ENCODE measurements at regions not wholly inside any gene's neighbourhood (a gene's known extent, or its start where the extent isn't known, plus 50 kb on each side); places are given as distances from the start of the nearest gene placed in this dataset.
A peak's percentile ranks its signal among the peaks of the same experiment; 100 is the strongest.

DNA sequence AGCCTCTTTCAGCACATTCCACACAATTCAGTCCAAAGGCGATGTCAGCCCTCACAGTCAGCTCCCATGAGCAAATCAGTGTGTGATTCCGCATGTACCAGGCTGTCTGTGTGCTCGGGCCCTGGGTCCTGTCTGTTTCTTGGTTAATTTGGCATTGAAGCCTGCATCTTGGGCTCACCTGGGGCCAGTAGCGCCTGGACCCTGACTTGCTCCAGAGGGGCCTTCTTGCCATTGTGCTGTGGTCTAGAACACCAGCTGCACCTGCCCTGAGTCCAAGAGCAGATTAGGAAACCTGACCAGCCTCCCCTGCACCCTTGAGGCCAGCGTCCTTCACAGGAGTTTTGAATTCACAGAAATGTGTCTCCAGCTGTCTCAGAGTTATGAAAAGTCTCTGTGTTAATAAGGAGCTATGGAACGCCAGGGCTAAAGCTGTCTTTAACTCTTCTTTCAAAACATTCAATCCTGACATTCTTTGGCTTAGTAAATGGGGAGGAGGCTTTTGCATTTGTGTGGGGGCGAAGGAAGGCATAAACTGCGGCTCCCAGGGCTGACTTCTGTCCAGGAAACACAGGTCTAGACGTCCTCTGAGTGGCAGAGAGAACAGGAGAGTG, 102.2 kb downstream of the ARF6 start:
- Histone ChIP-seq H2AFZ (ENCODE audit: low read length) (no peak overlapping the region), H3K4me2 (ENCODE audit: low read length) (no peak overlapping the region), H3K36me3 (ENCODE audit: insufficient read depth, low read length) (peaks cover 6% of the 10 kb centered on the region; the same call in 1 of the 2 replicates), H3F3A (ENCODE audit: insufficient read depth, low read length) (peaks cover 5% of the 10 kb centered on the region; the same call in 1 of the 2 replicates), H3K9me2 (ENCODE audit: low read depth, low read length) (no peaks in the 10 kb centered on the region), H3K4me1 (ENCODE audit: insufficient read depth, low read length, severe bottlenecking) (peaks cover 26% of the 10 kb centered on the region), H3K9me3 (ENCODE audit: low read length) (no peaks in the 10 kb centered on the region), H3K79me2 (ENCODE audit: insufficient read depth, low read length) (no peaks in the 10 kb centered on the region), H3K27ac (ENCODE audit: low read depth, low read length, poor library complexity, severe bottlenecking) (no peak overlapping the region), H3K9ac (ENCODE audit: low read length) (no peak overlapping the region), H3K4me3 (ENCODE audit: low read depth, low read length, poor library complexity, severe bottlenecking) (no peak overlapping the region), H3K27me3 (ENCODE audit: insufficient read depth, low read length) (no peaks in the 10 kb centered on the region), H4K20me1 (ENCODE audit: insufficient read depth, low read length) (no peaks in the 10 kb centered on the region)
- TF ChIP-seq, protein P1, sequence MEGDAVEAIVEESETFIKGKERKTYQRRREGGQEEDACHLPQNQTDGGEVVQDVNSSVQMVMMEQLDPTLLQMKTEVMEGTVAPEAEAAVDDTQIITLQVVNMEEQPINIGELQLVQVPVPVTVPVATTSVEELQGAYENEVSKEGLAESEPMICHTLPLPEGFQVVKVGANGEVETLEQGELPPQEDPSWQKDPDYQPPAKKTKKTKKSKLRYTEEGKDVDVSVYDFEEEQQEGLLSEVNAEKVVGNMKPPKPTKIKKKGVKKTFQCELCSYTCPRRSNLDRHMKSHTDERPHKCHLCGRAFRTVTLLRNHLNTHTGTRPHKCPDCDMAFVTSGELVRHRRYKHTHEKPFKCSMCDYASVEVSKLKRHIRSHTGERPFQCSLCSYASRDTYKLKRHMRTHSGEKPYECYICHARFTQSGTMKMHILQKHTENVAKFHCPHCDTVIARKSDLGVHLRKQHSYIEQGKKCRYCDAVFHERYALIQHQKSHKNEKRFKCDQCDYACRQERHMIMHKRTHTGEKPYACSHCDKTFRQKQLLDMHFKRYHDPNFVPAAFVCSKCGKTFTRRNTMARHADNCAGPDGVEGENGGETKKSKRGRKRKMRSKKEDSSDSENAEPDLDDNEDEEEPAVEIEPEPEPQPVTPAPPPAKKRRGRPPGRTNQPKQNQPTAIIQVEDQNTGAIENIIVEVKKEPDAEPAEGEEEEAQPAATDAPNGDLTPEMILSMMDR (IDR thresholded peaks at IDR 0.05; ENCODE audit: low read length), result no peak
- TF ChIP-seq EZH2 (IDR thresholded peaks at IDR 0.05; ENCODE audit: borderline replicate concordance, low read length), result no peak

DNA sequence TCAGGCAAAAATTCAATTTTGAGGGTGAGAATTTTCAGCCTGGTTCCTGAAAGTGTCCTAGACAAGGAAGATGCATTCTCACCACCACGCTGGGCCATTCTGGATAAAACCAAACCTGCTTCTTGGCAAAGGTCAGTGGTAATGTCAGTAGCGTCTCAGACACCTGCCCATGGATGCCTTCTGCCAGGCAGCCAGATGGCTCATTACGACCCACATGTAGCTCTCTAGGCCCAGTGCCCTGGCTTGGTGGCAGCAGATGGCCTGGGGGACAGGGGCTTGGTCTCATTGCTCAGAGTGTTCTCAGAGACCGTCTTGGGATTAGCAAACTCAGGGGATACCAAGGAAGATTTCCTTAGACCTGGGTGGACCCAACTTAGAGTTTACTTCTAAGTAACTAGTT, 105.1 kb downstream of the ARF6 start:
- no peaks in the 10 kb centered on the region for H3K9me3 ChIP-seq (ENCODE audit: low read length)
- H3K4me1 ChIP-seq (ENCODE audit: insufficient read depth, low read length, severe bottlenecking), result peaks cover 47% of the 10 kb centered on the region
- no peaks in the 10 kb centered on the region for H3K36me3 ChIP-seq (ENCODE audit: insufficient read depth, low read length)
- H2AFZ ChIP-seq (ENCODE audit: low read length), result no peak overlapping the region
- H3F3A ChIP-seq (ENCODE audit: insufficient read depth, low read length), result peaks cover 5% of the 10 kb centered on the region; the same call in 1 of the 2 replicates
- H3K79me2 ChIP-seq (ENCODE audit: insufficient read depth, low read length), result no peaks in the 10 kb centered on the region
- TF ChIP-seq EZH2 (IDR thresholded peaks at IDR 0.05; ENCODE audit: borderline replicate concordance, low read length), result no peak
- TF ChIP-seq, protein P1 (IDR thresholded peaks at IDR 0.05; ENCODE audit: low read length), result no peak
- no peak overlapping the region; the same call in 1 of the 2 replicates for H3K9ac ChIP-seq (ENCODE audit: low read length)
- peak overlapping the region; percentile 50 for H3K27ac ChIP-seq (ENCODE audit: low read depth, low read length, poor library complexity, severe bottlenecking)
- H3K4me3 ChIP-seq (ENCODE audit: low read depth, low read length, poor library complexity, severe bottlenecking), result no peak overlapping the region
- no peaks in the 10 kb centered on the region for H4K20me1 ChIP-seq (ENCODE audit: insufficient read depth, low read length)
- no peaks in the 10 kb centered on the region for H3K9me2 ChIP-seq (ENCODE audit: low read depth, low read length)
- no peaks in the 10 kb centered on the region for H3K27me3 ChIP-seq (ENCODE audit: insufficient read depth, low read length)
- no peak overlapping the region for H3K4me2 ChIP-seq (ENCODE audit: low read length)

DNA sequence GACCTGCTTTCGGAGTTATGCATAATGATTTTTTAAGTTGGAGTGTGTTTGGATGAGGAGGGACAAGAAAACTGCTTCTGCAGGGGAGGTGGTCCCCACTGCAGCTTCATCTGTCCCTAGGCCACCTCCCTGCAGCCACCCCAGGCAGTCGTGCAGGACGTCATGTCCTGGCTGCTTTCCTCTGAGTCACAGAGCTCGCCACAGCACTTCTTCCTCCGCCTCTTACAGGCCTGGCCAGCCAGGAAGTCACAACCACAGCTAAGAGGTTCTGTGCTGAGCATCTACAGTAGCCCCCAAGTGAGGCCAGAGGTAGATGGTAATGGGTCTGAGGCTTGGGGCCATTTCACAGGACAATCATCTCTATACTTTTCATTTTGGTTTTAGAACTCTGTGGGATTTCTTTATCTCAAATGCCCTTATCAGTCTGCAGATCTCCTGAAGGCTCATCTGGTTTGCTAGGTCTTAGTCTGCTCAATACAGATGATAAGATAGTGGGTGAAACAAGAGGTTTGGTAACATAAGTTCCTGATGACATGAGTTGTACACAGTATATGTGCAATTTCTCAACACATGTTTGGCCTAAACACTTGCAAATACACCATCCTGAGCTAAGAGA, 106.4 kb downstream of the ARF6 start:
- Histone ChIP-seq H3K27ac (ENCODE audit: low read depth, low read length, poor library complexity, severe bottlenecking) (peak overlapping the region; percentile 97), H3F3A (ENCODE audit: insufficient read depth, low read length) (peaks cover 5% of the 10 kb centered on the region; the same call in 1 of the 2 replicates), H3K4me2 (ENCODE audit: low read length) (peak overlapping the region; percentile 83), H3K9me3 (ENCODE audit: low read length) (no peaks in the 10 kb centered on the region), H3K79me2 (ENCODE audit: insufficient read depth, low read length) (no peaks in the 10 kb centered on the region), H4K20me1 (ENCODE audit: insufficient read depth, low read length) (no peaks in the 10 kb centered on the region), H3K4me1 (ENCODE audit: insufficient read depth, low read length, severe bottlenecking) (peaks cover 53% of the 10 kb centered on the region), H2AFZ (ENCODE audit: low read length) (no peak overlapping the region), H3K27me3 (ENCODE audit: insufficient read depth, low read length) (no peaks in the 10 kb centered on the region), H3K9me2 (ENCODE audit: low read depth, low read length) (no peaks in the 10 kb centered on the region), H3K36me3 (ENCODE audit: insufficient read depth, low read length) (no peaks in the 10 kb centered on the region), H3K4me3 (ENCODE audit: low read depth, low read length, poor library complexity, severe bottlenecking) (peak overlapping the region; percentile 56), H3K9ac (ENCODE audit: low read length) (peak overlapping the region; percentile 89; the same call in 1 of the 2 replicates)
- no peak for TF ChIP-seq EZH2 (IDR thresholded peaks at IDR 0.05; ENCODE audit: borderline replicate concordance, low read length)
- TF ChIP-seq, protein P1 (IDR thresholded peaks at IDR 0.05; ENCODE audit: low read length), result no peak
